HTR-8/SVneo (cell line): ENCODE measurements at regions not wholly inside any gene's neighbourhood (a gene's known extent, or its start where the extent isn't known, plus 50 kb on each side); places are given as distances from the start of the nearest gene placed in this dataset.

ENCODE experiments used
- DNase-seq: peaks from one replicate; pipeline ENCODE4 v3.0.0; 2011; ENCODE audit warnings: low spot score, mixed read lengths; ENCODE audit not compliant: insufficient read length
- FAIRE-seq: peaks from 2 replicates; lab custom pipeline; 2011; peaks lifted over from hg19 to GRCh38; lab: Jason Lieb, UNC

- DNase-seq (no peak), FAIRE-seq (no peak)
Measured at GRCh38 chr4:189374176-189374575, 566.5 kb upstream of the FRG1 start.

DNA sequence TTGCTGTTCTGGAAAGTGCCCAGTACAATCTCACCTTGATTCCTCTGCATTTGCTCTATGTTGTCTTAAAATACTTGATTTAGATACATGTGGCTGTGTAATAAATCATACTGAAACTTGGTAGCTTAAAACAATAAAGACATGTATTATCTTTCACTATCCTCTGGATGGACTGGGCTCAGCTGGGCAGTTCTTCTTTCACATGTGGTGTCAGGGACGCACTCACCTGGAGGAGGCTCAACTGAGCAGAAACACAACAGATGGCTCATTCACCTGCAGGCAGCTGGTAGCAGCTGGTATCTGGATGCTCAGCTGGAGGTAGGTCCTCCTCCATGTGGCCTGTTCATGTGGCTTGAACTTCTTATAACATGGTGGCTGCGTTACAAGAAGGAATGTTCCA, 563.8 kb upstream of the FRG1 start:
- no peak for DNase-seq
- no peak for FAIRE-seq

DNA sequence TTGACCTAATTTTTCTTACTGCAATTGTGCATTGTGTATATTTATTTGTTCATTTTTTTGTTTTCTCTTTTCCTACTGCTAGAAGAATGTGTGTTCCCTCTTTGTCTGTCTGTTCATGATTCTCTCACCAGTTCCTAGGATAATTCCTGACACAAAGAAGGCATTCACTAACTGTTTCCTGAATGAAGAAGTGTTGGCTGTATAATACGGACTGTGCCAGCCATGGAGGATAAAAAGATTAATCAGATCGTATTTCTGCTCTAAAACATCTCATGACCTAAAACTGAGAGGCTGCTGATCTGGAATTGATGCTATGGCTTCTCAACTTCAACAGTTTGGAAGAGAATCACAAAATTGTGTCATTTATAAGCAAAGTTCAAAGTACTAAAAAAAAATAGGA, 563.1 kb upstream of the FRG1 start:
- no peak for FAIRE-seq
- DNase-seq = no peak

DNA sequence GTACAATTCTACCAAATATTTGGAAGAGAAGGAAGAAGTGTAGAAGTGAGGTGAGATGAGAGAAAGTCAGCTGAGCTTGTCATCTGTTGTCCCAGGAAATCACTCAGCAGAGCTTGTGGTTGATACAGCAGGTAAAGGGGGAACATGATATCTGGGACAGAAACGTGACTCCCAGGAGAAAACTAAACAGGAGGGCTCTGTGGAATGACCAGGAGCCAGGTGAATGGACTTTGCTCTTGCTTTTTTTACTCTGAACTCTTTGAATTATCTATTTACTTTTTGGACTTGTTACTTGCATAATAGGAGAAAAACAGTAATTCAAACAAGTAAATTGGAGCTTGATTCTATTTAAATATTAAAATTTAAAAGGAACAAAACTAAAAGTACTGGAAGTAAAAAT, 555.6 kb upstream of the FRG1 start:
- no peak for FAIRE-seq
- no peak for DNase-seq

DNA sequence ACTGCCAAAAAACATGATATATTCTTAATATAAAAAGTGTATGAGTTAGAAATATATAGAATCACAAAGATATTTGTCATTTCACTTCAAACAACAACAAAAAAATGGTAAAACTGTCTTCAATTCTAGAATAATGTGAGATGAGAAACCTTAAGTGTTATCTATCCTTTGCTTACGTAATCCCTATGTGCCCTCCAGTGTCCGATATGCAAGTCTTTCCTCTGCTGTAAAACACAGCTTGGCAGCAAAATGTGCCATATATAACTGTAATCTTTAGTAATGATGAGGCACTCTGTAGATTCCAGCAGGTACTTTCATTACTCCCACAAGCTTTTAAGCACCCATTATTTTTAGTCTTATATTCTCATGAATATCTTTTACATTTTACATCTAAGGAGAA, 555.1 kb upstream of the FRG1 start:
- DNase-seq = no peak
- no peak for FAIRE-seq

DNA sequence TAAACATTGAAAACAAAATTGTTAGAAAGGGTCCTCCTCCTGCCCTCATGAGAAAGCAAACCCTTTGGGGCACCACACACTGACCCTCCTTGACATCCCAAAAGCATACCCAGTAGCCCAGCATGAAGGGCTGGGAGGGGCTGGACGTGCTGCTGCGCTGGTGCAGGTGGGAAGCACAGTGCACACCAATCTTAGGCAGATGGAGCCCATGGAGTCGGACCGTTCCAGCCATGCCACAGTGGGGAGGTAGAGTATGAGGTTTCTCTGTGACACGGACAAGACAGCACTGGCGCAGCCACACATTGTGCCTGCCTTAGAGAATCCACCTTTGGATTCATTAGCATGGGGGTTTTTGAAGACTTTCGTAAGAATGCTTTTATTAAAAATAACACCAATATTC, 544.2 kb upstream of the FRG1 start:
- DNase-seq (no peak), FAIRE-seq (no peak)

DNA sequence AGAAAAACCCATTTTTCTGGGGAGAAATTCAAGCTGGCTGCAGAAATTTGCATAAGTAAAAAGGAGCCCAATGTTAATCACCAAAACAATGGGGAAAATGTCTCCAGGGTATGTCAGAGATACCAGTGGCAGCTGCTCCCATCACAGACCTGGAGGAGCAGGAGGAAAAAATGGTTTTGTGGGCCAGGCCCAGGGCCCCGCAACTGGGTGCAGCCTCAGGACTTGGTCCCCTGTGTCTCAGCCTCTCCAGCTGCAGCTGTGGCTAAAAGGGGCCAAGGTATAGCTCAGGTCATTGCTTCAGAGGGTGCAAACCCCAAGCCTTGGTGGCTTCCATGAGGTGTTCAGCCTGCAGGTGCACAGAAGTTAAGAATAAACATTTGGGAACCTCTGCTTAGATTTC, 536.4 kb upstream of the FRG1 start:
- no peak for DNase-seq
- FAIRE-seq = no peak

- DNase-seq (no peak), FAIRE-seq (no peak)
Measured at GRCh38 chr4:189409158-189409557, 531.5 kb upstream of the FRG1 start.

- FAIRE-seq = no peak
- DNase-seq = no peak
Measured at GRCh38 chr4:189414021-189414420, 526.7 kb upstream of the FRG1 start.

DNA sequence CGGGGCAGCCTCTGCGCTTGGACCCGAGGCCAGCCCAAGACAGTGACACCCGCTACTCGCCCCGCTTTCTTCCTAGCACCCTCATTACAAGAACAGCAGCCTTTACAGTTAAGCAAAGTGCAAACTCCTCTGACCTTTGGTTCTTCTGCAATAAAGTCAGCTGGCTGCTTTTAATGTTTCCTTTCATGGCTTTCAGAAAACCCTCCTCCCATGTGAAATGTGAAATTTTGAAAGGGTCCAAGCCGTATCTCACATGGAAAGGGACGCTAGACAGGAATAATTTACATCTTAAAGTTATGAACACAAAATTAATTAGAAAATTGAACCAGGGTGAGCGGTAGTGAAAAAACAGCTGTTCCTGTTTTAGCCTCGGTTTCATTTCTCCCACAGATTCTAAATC, 520.1 kb upstream of the FRG1 start:
- FAIRE-seq = no peak
- DNase-seq = no peak

DNA sequence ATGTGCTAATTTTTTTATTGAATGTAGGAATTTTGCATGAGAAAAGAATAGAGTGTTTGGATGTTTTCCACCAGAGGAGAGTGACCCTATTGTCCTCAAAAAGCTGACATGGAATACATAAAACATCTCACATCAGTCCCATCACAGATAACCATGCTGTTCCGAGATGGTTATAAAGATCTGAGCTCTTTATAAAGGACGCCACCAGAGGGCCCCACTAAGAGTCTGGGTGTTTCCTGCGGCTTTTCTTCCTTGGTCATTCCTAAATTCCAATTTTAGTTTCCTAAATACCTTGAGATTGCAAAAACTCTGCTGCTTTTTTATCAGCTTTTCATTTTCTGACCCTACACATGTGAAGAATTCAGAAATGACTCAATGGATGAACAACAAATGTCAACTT, 504.5 kb upstream of the FRG1 start:
- DNase-seq (no peak), FAIRE-seq (no peak)

GRCh38 chr4:189440716-189441115, 500.0 kb upstream of the FRG1 start:
- FAIRE-seq (no peak), DNase-seq (no peak)

DNA sequence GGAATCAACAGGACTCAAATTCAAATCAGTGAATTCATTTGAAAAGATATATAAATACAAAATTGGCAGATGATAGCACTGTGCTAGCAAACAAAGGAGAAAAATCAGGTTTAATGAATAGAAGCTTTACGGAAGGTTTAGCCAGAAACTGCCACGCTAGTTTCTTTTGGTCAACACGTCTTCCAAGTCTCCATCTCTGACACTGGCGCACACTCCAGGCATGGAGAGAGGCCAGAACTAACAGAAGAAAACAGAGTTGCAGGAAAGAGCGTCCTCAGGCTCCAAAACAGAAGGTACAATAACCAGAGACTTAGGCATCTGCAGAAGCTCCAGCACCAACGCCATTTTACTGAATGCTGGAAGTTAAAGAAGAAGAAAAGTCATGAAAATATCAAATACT, 497.3 kb upstream of the FRG1 start:
- FAIRE-seq = no peak

DNA sequence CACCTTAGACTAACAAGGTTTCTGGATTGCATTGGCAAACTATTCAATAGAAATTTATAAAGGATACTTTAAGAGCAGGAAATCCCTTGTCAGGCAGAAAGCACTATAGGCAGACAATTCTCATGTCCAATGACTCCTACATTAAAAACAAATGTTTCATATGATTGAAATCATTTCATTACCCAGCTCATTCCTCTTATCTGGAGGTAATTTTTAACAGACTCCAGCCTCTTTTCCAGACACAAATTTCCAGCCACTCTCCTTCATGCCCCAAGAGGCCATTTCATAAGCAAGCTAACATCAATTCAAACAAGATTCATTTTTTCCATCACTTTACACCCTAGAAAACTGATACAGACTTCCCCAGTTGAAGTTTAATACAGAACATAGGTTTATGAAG, 495.1 kb upstream of the FRG1 start:
- no peak for FAIRE-seq

More for the DNA sequence above, 497.3 kb upstream of the FRG1 start:
- no peak for DNase-seq

DNA sequence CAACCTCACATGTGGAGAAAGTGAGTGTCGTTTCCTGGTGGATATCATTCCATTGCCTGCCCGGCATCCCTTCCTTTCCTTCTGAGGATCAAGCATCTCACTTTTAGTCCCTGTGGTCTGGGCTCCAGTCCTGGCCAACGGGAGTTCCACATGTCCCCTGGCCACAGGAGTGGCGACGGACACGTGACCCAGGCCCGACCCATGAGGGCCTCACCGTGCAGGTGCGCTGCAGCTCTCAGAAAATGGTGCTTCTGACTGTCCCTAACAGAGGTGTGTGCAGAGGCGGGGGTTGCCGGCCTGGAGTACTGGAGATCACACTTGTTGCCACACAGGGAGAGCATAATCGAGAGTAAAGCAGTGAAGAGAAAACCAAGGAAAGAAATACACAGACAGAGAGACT, 476.9 kb upstream of the FRG1 start:
- DNase-seq = no peak
- no peak for FAIRE-seq

More for the DNA sequence above, 495.1 kb upstream of the FRG1 start:
- DNase-seq = no peak

GRCh38 chr4:189494407-189494806, 446.3 kb upstream of the FRG1 start:
- FAIRE-seq = no peak
- DNase-seq = no peak

DNA sequence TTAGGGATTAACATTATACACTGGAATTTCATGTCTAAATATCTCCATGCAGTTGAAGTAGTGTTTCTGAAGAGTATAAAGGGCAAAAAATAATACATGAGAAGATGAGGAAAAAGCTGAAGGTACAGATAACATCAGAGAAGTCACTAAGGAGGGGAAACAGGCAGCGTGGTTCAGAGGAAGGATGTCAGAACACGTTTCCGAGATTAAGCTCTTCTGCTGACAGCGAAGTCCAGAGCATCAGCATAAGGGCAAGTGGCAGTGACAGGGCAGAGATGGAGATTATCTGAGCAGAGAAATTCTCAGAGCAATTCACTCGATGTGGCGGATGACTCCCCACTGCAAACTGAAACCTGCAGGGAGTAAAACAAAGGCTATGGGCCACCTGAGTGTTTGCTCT, 443.2 kb upstream of the FRG1 start:
- DNase-seq (no peak), FAIRE-seq (no peak)

- no peak for FAIRE-seq
- no peak for DNase-seq
Measured at GRCh38 chr4:189497996-189498395, 442.7 kb upstream of the FRG1 start.

DNA sequence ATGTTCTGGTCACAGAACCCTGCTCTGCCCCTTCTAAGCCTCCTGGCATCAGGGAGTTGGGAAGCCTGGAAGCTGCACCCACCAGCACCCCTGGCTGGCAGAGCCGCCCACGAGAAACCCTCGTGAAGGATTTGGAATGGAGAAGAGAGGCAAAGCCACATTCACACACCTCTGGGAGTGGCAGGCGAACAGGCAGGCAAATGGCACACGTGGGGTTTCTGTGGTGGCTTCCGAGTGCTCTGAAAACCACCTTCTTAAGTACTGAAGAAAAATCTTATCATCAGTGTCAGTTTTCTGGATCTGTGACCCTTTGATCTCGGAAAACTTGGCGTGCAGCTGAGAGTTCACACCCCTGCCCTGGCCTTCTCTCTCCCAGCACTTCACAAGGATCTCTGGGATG, 442.2 kb upstream of the FRG1 start:
- FAIRE-seq = no peak

GRCh38 chr4:189499696-189500095, 441.0 kb upstream of the FRG1 start:
- DNase-seq = no peak
- FAIRE-seq = no peak

More for the DNA sequence above, 442.2 kb upstream of the FRG1 start:
- no peak for DNase-seq

- DNase-seq (no peak), FAIRE-seq (no peak)
Measured at GRCh38 chr4:189500970-189501369, 439.7 kb upstream of the FRG1 start.

DNA sequence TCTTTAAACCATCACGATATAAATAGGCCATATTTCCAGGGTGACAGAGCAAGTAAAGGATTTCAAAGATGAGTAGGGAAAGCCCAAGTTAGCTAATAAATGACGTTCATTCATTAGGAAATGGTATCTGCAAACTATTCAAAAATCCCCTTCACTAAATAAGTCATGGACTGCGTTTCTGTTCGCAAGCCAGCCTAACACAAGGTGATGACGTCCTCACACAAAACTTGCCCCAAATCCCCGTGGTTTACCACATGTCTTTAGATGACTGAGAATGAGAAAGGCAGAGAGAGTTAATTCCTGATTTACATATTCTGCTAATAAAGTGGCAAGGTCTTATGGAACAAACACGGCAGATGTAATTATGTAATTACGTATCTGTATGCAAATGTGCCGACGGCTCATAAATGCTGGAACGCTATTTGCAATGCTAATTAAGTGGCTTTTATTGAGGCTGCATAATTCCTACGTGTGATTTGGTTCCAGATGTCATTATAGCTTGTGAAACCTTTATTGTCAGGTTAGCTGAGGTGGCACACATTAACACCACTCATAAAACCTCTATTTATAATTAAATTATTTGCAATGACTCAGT, 437.7 kb upstream of the FRG1 start:
- no peak for DNase-seq
- no peak for FAIRE-seq

- FAIRE-seq (no peak), DNase-seq (no peak)
Measured at GRCh38 chr4:189504220-189504619, 436.5 kb upstream of the FRG1 start.
